K562 (cell line): ENCODE measurements at regions not wholly inside any gene's neighbourhood (a gene's known extent, or its start where the extent isn't known, plus 50 kb on each side); places are given as distances from the start of the nearest gene placed in this dataset.

Source experiments
- BCL6 ChIP-seq: fragments of 250-450 bp; sonication (Bioruptor Pico); IDR thresholded peaks from 2 replicates; pipeline ENCODE4 v1.4.0; 2020
- EP300 ChIP-seq: IDR thresholded peaks from 2 replicates; pipeline ENCODE4 v1.6.1; 2012; ENCODE audit warnings: low read length, improper control_type of control experiment
- TAL1 ChIP-seq: fragments of 450-650 bp; IDR thresholded peaks from 2 replicates; pipeline ENCODE4 v1.6.1; 2016; ENCODE audit warnings: mild to moderate bottlenecking
- TF ChIP-seq, protein P1 (sequence below), 3 experiments: IDR thresholded peaks in 2 of 3; conservative IDR thresholded peaks in 1 of 3; 2 replicates each; pipeline ENCODE4 v1.5.1; 2011 to 2012; ENCODE audit warnings: low read length in 3 of 3, mild to moderate bottlenecking in 3 of 3, control low read depth in 2 of 3, improper control_type of control experiment in 1 of 3, inconsistent platforms in 1 of 3, low read depth in 1 of 3, mixed read lengths in 1 of 3, moderate library complexity in 1 of 3; ENCODE audit not compliant: insufficient read depth in 2 of 3
- TF ChIP-seq, protein P2 (sequence below): sonication (generic); formaldehyde crosslinking; IDR thresholded peaks from 2 replicates; pipeline ENCODE4 v1.8.0; 2023; ENCODE audit warnings: mild to moderate bottlenecking, missing genetic modification reagents
- TF ChIP-seq, protein P3 (sequence below): sonication (generic); formaldehyde crosslinking; IDR thresholded peaks from 2 replicates; pipeline ENCODE4 v1.8.0; 2022; ENCODE audit warnings: mild to moderate bottlenecking, missing genetic modification reagents

DNA sequence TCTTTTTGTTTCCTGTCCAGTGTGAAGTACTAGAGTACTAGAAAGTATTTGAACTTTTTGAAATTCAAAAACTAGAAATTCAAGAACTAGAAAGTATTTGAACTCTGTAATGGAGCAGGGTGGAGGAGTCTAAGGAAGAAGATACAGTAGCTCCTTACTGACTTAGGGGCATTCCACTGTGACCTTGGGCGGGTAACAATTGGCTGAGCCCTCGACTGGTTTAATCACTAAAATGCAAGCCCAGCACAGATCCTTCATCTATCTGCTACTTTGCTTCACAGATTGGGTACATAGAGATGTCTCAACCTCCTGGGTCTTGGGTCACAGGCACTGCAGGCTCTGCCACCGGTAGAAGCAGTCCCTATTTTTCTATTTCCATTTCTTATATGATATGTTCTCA, 462.1 kb upstream of the AGTR1 start:
- TF ChIP-seq EP300 (no peak), TAL1 (no peak), BCL6 (no peak)
- TF ChIP-seq, protein P1, sequence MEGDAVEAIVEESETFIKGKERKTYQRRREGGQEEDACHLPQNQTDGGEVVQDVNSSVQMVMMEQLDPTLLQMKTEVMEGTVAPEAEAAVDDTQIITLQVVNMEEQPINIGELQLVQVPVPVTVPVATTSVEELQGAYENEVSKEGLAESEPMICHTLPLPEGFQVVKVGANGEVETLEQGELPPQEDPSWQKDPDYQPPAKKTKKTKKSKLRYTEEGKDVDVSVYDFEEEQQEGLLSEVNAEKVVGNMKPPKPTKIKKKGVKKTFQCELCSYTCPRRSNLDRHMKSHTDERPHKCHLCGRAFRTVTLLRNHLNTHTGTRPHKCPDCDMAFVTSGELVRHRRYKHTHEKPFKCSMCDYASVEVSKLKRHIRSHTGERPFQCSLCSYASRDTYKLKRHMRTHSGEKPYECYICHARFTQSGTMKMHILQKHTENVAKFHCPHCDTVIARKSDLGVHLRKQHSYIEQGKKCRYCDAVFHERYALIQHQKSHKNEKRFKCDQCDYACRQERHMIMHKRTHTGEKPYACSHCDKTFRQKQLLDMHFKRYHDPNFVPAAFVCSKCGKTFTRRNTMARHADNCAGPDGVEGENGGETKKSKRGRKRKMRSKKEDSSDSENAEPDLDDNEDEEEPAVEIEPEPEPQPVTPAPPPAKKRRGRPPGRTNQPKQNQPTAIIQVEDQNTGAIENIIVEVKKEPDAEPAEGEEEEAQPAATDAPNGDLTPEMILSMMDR (IDR thresholded peaks at IDR 0.05 in 2 of 3, conservative IDR thresholded peaks at IDR 0.05 in 1 of 3; ENCODE audit: insufficient read depth in 2 of 3, low read depth in 1 of 3, low read length in 3 of 3): no peak
- TF ChIP-seq, protein P2, sequence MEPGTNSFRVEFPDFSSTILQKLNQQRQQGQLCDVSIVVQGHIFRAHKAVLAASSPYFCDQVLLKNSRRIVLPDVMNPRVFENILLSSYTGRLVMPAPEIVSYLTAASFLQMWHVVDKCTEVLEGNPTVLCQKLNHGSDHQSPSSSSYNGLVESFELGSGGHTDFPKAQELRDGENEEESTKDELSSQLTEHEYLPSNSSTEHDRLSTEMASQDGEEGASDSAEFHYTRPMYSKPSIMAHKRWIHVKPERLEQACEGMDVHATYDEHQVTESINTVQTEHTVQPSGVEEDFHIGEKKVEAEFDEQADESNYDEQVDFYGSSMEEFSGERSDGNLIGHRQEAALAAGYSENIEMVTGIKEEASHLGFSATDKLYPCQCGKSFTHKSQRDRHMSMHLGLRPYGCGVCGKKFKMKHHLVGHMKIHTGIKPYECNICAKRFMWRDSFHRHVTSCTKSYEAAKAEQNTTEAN (CRISPR knock-in tag): no peak
- TF ChIP-seq, protein P3, sequence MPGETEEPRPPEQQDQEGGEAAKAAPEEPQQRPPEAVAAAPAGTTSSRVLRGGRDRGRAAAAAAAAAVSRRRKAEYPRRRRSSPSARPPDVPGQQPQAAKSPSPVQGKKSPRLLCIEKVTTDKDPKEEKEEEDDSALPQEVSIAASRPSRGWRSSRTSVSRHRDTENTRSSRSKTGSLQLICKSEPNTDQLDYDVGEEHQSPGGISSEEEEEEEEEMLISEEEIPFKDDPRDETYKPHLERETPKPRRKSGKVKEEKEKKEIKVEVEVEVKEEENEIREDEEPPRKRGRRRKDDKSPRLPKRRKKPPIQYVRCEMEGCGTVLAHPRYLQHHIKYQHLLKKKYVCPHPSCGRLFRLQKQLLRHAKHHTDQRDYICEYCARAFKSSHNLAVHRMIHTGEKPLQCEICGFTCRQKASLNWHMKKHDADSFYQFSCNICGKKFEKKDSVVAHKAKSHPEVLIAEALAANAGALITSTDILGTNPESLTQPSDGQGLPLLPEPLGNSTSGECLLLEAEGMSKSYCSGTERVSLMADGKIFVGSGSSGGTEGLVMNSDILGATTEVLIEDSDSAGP: no peak
